IgD-negative memory B cell (primary cell): ENCODE measurements at regions not wholly inside any gene's neighbourhood (a gene's known extent, or its start where the extent isn't known, plus 50 kb on each side); places are given as distances from the start of the nearest gene placed in this dataset.

Experiments
- H3K27ac Mint-ChIP-seq, 3 donors: one replicate each; pipeline ENCODE4 v1.8.0; 2020 to 2022; ENCODE audit warnings: mild to moderate bottlenecking in 3 of 3, mixed read lengths in 3 of 3, moderate library complexity in 1 of 3
- H3K27me3 Mint-ChIP-seq: one replicate; pipeline ENCODE4 v1.8.0; 2021; ENCODE audit warnings: mixed read lengths
- H3K36me3 Mint-ChIP-seq: one replicate; pipeline ENCODE4 v1.8.0; 2020; ENCODE audit warnings: mild to moderate bottlenecking, mixed read lengths
- H3K4me1 Mint-ChIP-seq, 3 donors: one replicate each; pipeline ENCODE4 v1.8.0; 2020 to 2022; ENCODE audit warnings: mixed read lengths in 3 of 3, mild to moderate bottlenecking in 1 of 3
- H3K4me3 Mint-ChIP-seq, 4 donors: one replicate each; pipeline ENCODE4 v1.8.0; 2020 to 2022; ENCODE audit warnings: mild to moderate bottlenecking in 4 of 4, mixed read lengths in 4 of 4, moderate library complexity in 3 of 4
- H3K9me3 Mint-ChIP-seq, 3 donors: one replicate each; pipeline ENCODE4 v1.8.0; 2020 to 2021; ENCODE audit warnings: mixed read lengths in 3 of 3, mild to moderate bottlenecking in 1 of 3

DNA sequence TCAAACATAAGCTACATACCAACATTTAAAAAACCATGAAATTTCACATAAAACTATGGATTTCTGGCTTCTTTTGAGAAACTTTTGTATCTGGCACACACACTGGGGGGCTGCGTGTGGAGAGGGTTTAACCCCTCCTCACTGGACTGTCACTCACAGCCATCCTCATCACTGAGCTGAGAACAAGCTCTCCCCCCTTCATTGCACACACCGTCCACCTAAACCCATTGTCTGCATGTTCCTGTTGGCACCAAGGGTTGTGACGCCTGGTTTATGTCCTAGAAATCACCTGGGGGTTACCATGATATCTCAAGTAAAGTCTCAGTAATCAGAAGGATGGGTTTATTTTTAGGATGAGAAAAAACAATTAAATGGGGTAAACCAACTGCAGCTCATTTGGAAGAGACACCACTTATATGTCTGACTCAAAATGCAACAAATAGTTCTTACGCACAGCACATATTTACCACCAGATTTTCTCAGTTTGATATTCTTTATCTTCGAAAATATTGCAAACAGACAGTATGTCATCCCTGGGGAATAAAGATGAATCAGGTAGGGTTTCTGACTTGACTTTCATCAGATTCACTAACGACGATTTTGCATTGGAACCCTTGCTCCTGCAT, 218.5 kb upstream of the KLF6 start:
- H3K36me3 Mint-ChIP-seq, result peaks cover 4% of the 10 kb centered on the region
- H3K9me3 Mint-ChIP-seq, result peaks cover 0 to 6% (median 5%) of the 10 kb centered on the region in 3 donors
- H3K27me3 Mint-ChIP-seq, result peaks cover 9% of the 10 kb centered on the region
- no peak overlapping the region for H3K27ac Mint-ChIP-seq
- H3K4me1 Mint-ChIP-seq, result peaks cover 2 to 9% (median 4%) of the 10 kb centered on the region in 3 donors
- H3K4me3 Mint-ChIP-seq, result no peak overlapping the region

DNA sequence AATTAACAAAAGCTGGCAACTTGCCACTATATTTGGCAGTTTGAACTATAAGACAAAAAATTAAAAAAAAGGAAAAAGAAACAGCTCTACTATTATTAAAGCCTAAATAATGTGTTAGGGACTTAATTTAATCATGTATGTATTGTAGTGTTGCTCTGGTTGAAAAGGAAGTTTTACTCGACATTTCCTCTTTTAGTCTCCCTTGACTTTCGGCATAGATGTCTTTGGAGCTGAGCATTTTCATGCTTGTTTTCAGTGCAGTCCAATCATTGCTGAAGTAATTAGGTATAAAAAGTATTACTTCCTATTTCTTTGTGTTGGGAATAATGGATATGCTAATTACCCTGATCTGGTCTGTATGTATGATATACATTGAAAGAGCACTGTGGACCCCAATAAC, 216.8 kb upstream of the KLF6 start:
- Mint-ChIP-seq H3K4me1 (peaks cover 2 to 8% (median 4%) of the 10 kb centered on the region in 3 donors), H3K36me3 (peaks cover 4% of the 10 kb centered on the region), H3K9me3 (peaks cover 0 to 6% (median 4%) of the 10 kb centered on the region in 3 donors), H3K27me3 (peaks cover 9% of the 10 kb centered on the region), H3K4me3 (no peak overlapping the region), H3K27ac (no peak overlapping the region)

- peaks cover 4% of the 10 kb centered on the region for H3K36me3 Mint-ChIP-seq
- H3K27ac Mint-ChIP-seq, result no peak overlapping the region
- H3K27me3 Mint-ChIP-seq, result peaks cover 10% of the 10 kb centered on the region
- H3K4me1 Mint-ChIP-seq, result peaks cover 2 to 4% (median 2%) of the 10 kb centered on the region in 3 donors
- H3K9me3 Mint-ChIP-seq, result peaks cover 0 to 6% (median 4%) of the 10 kb centered on the region in 3 donors
- no peak overlapping the region for H3K4me3 Mint-ChIP-seq
These were observed 214.6 kb upstream of the KLF6 start for GRCh38 chr10:3999642-4000041.

DNA sequence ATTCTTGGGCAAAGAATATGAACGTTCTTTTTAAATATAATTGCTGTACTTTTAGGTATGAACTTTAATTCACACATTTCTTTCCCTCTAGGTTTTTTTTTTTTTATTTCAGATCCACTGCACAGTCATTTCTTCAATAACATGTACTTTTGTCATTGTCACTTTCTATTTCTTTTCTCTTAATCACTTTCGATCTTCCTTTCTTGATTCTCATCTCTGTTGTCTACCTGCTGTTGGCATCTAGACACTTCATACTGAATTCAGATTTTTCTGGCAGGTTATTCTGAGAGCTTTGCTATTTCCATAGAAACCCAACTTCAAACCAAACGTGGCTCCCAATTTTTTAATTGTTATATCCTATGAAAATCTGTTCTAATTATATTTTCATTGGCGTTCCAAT, 211.7 kb upstream of the KLF6 start:
- Mint-ChIP-seq H3K27me3 (peaks cover 6% of the 10 kb centered on the region), H3K27ac (no peak overlapping the region), H3K4me1 (peaks cover 2 to 8% (median 3%) of the 10 kb centered on the region in 3 donors), H3K9me3 (peaks cover 0 to 6% (median 4%) of the 10 kb centered on the region in 3 donors), H3K36me3 (peaks cover 3% of the 10 kb centered on the region), H3K4me3 (no peak overlapping the region)

DNA sequence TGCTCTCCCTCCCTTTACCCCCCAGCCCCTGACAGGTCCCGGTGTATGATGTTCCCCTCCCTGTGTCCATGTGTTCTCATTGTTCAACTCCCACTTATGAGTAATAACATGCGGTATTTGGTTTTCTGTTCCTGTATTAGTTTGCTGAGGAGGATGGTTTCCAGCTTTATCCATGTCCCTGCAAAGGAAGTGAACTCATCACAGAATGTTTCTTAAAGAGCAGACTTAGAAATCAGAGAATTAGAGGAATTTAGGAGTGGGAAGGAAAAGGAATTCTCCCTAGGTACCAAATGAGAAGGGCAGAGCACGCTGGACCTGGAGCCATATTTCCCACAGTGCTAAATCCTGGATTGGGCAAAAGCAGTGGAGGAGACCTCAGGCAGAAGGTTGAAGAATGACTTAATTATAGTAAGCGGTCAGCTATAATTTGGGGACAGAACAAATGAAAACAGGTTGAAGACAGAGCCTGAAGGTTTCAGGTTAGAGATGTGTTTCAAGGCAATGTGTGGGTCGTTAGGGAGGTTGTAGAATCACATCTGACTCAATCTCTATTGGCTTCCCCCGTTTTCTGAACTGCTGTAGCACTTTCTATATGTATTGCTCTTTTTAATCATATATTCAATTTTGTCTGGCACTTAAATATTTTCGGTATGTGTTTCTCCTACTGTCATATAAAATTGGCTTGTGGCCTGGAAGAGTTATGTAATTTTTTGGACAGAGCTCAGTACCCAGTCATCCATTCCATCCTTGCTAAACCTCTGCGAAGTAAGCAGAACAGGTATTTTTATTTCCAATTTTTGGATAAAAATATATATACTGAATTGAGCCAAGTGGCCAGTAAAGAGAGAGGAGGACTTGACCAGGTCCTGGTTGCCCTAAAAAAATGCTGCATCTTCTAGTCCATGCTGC, 210.5 kb upstream of the KLF6 start:
- H3K4me1 Mint-ChIP-seq, result peaks cover 3 to 8% (median 4%) of the 10 kb centered on the region in 3 donors
- peak overlapping the region in 1 of 3 donors; percentile 71 for H3K27ac Mint-ChIP-seq
- H3K27me3 Mint-ChIP-seq, result peaks cover 6% of the 10 kb centered on the region
- H3K4me3 Mint-ChIP-seq, result peak overlapping the region in 1 of 4 donors; percentile 34
- H3K9me3 Mint-ChIP-seq, result peaks cover 0 to 6% (median 2%) of the 10 kb centered on the region in 3 donors
- H3K36me3 Mint-ChIP-seq, result no peaks in the 10 kb centered on the region

GRCh38 chr10:3992382-3993178, 207.6 kb upstream of the KLF6 start:
- Mint-ChIP-seq H3K4me1 (peaks cover 4 to 11% (median 10%) of the 10 kb centered on the region in 3 donors), H3K36me3 (no peaks in the 10 kb centered on the region), H3K4me3 (no peak overlapping the region), H3K27me3 (peaks cover 4% of the 10 kb centered on the region), H3K9me3 (no peaks in the 10 kb centered on the region), H3K27ac (no peak overlapping the region)

DNA sequence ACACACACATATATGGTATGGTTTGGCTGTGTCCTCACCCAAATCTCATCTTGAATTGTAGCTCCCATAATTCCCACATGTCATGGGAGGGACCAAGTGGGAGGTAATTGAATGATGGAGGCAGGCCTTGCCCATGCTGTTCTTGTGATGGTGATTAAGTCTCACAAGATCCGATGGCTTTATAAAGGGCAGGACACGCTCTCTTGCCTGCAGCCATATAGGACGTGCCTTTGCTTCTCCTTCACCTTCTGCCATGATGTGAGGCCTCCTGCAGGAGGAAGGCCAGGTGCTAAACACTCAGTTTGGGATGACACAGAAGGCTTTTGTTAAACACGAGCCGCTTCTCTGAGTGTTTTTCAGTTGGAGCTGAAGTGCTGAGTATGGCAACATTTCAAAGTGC, 205.3 kb upstream of the KLF6 start:
- Mint-ChIP-seq H3K27me3 (peaks cover 4% of the 10 kb centered on the region), H3K4me1 (peaks cover 1 to 15% (median 11%) of the 10 kb centered on the region in 3 donors), H3K36me3 (no peaks in the 10 kb centered on the region), H3K27ac (no peak overlapping the region), H3K9me3 (no peaks in the 10 kb centered on the region), H3K4me3 (no peak overlapping the region)

- H3K4me3 Mint-ChIP-seq, result peak overlapping the region in 1 of 4 donors; percentile 27
- peaks cover 3 to 8% (median 3%) of the 10 kb centered on the region in 3 donors for H3K9me3 Mint-ChIP-seq
- peaks cover 1 to 11% (median 8%) of the 10 kb centered on the region in 3 donors for H3K4me1 Mint-ChIP-seq
- H3K36me3 Mint-ChIP-seq, result peaks cover 3% of the 10 kb centered on the region
- peaks cover 2% of the 10 kb centered on the region for H3K27me3 Mint-ChIP-seq
- H3K27ac Mint-ChIP-seq, result no peak overlapping the region
These were observed 202.3 kb upstream of the KLF6 start for GRCh38 chr10:3987143-3987974.

GRCh38 chr10:3986493-3987142, 201.6 kb upstream of the KLF6 start:
- Mint-ChIP-seq H3K4me1 (peaks cover 1 to 11% (median 8%) of the 10 kb centered on the region in 3 donors), H3K4me3 (no peak overlapping the region), H3K36me3 (peaks cover 3% of the 10 kb centered on the region), H3K27me3 (peaks cover 2% of the 10 kb centered on the region), H3K27ac (no peak overlapping the region), H3K9me3 (peaks cover 3 to 8% (median 3%) of the 10 kb centered on the region in 3 donors)

DNA sequence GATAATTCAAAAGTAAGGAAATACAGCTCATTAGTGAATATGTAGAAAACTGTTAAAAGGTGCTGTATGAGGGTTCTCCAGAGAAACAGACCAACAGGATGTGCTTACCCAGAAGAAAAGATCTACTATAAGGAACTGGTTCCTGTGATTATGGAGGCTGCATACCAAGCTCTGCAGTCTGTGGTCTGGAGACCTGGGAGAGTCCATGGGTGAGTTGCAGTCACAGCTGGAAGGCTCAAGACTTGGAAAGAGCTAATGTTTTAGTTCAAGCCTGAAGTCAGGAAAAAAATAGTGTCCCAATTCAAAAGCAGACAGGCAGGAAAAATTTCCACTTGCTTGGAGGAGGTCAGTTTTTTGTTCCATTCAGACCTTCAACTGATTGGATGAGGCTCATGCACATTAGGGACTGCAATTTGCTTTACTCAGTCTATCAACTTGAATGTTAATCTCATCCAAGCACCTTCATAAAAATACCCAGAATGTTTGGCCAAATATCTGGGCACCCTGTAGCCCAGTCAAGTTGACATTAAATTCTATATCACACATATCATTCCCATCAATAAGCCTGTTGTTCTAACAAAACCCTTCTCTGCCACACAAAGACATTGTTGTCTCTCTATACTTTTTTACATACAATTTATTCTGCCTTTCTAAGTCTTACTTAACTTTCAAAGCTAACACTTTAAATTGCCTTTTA, 197.9 kb upstream of the KLF6 start:
- H3K9me3 Mint-ChIP-seq, result peaks cover 3 to 8% (median 3%) of the 10 kb centered on the region in 3 donors
- no peak overlapping the region for H3K4me3 Mint-ChIP-seq
- peak overlapping the region in 1 of 3 donors; percentile 27 for H3K27ac Mint-ChIP-seq
- H3K36me3 Mint-ChIP-seq, result peaks cover 3% of the 10 kb centered on the region
- H3K27me3 Mint-ChIP-seq, result peaks cover 2% of the 10 kb centered on the region
- H3K4me1 Mint-ChIP-seq, result peaks cover 2 to 16% (median 4%) of the 10 kb centered on the region in 3 donors

DNA sequence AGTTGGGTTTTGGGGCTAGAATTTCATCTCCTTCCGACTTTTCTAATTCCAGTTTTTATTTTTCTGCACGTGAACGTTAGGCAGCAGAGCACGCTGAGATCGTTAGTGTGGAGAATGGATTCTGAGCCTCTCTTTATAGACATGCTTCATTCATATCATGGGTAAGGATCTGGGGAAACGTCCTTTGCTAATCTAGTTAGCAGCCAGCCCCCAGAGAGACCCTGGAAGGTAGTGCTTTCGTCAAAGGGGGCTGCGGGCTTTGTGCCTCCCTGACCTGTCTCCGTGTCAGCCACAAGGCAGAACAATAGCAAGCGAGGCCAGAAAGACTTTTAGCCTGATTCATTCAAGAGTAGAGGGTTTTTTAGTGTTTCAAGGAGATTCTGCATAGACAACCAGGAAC, 196.3 kb upstream of the KLF6 start:
- H3K36me3 Mint-ChIP-seq, result peaks cover 3% of the 10 kb centered on the region
- peaks cover 2 to 15% (median 4%) of the 10 kb centered on the region in 3 donors for H3K4me1 Mint-ChIP-seq
- H3K4me3 Mint-ChIP-seq, result no peak overlapping the region
- no peak overlapping the region for H3K27ac Mint-ChIP-seq
- peaks cover 3 to 8% (median 3%) of the 10 kb centered on the region in 3 donors for H3K9me3 Mint-ChIP-seq
- H3K27me3 Mint-ChIP-seq, result peaks cover 2% of the 10 kb centered on the region

DNA sequence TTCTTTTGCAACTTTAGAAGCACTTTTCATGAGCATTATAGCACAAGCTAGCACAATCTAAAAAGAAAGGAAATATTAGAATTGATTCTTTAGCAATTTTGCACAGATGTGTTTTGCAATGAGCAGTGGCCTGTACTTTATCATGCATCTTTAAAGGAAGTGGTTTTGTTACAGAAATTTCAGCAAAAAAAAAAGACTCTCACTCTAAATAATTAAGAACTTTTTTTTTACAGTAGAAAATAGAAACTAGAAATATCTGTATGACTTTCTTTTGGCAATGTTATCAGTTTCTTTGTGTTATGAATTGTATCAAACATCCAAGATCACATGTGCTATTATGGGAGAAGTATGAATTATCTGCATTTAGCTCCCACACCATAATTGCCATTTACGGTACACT, 195.7 kb upstream of the KLF6 start:
- peak overlapping the region in 1 of 3 donors; percentile 85 for H3K27ac Mint-ChIP-seq
- peaks cover 3% of the 10 kb centered on the region for H3K36me3 Mint-ChIP-seq
- peaks cover 3 to 8% (median 3%) of the 10 kb centered on the region in 3 donors for H3K9me3 Mint-ChIP-seq
- H3K4me1 Mint-ChIP-seq, result peaks cover under 1 to 15% (median 2%) of the 10 kb centered on the region in 3 donors
- H3K27me3 Mint-ChIP-seq, result peaks cover 2% of the 10 kb centered on the region
- H3K4me3 Mint-ChIP-seq, result no peak overlapping the region

DNA sequence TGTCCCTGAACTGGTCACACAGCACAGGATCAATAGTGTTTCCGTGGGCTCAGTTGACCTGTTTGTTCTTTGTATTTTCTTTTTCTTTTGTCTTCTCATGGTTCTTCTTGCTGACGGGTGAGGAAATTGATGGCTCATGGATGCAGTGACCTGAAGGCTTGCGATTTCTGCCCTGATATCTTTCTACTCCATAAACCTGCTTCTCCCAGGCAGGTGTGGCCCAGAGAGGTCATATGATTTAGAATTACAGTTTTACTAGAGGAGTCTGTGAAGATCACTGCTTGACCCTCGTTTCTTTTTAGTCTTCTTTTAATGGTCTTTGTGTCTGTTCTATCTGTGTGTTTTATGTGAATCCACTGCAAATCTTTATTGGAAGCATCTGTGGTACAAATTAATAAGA, 195.1 kb upstream of the KLF6 start:
- Mint-ChIP-seq H3K27me3 (peaks cover 2% of the 10 kb centered on the region), H3K27ac (peak overlapping the region in 1 of 3 donors; percentile 85), H3K9me3 (peaks cover 3 to 8% (median 3%) of the 10 kb centered on the region in 3 donors), H3K4me1 (peaks cover 0 to 15% (median 2%) of the 10 kb centered on the region in 3 donors), H3K36me3 (peaks cover 3% of the 10 kb centered on the region), H3K4me3 (no peak overlapping the region)
